ENCODE measurements at regions not wholly inside any gene's neighbourhood (a gene's known extent, or its start where the extent isn't known, plus 50 kb on each side); places are given as distances from the start of the nearest gene placed in this dataset.

DNA sequence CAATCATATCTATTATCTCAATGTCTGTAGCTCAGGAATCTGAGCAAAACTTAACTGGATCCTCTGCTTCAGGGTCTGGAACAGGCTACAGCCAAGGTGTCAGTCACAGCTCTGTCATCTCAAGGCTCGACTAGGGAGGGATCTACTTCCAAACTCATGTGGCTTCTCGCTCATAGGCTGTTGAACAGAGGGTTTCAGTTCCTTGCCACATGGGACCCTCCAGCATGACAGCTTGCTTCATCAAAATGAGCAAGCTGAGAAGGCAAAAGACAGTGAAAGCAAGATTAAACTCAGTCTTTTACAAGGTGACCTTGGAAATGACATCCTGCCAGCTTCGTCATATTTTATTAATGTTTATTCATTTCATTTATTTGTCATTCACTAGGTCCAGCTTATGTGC is 111.7 kb downstream of the GADD45G start:
- TF ChIP-seq, protein P1, sequence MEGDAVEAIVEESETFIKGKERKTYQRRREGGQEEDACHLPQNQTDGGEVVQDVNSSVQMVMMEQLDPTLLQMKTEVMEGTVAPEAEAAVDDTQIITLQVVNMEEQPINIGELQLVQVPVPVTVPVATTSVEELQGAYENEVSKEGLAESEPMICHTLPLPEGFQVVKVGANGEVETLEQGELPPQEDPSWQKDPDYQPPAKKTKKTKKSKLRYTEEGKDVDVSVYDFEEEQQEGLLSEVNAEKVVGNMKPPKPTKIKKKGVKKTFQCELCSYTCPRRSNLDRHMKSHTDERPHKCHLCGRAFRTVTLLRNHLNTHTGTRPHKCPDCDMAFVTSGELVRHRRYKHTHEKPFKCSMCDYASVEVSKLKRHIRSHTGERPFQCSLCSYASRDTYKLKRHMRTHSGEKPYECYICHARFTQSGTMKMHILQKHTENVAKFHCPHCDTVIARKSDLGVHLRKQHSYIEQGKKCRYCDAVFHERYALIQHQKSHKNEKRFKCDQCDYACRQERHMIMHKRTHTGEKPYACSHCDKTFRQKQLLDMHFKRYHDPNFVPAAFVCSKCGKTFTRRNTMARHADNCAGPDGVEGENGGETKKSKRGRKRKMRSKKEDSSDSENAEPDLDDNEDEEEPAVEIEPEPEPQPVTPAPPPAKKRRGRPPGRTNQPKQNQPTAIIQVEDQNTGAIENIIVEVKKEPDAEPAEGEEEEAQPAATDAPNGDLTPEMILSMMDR (IDR thresholded peaks at IDR 0.05) = no peak
- Mint-ChIP-seq H3K27me3 (no peaks in the 10 kb centered on the region), H3K36me3 (ENCODE audit: low read depth) (no peaks in the 10 kb centered on the region), H3K4me3 (no peak overlapping the region), H3K27ac (no peak overlapping the region), H3K9me3 (no peaks in the 10 kb centered on the region), H3K4me1 (ENCODE audit: low read depth) (peaks cover 20% of the 10 kb centered on the region)
- ATAC-seq (ENCODE audit: poor library complexity) = no peak
- ChIA-PET CTCF (no interaction called here), POLR2A (no interaction called here)
- no peaks in the 10 kb centered on the region for H3K36me3 ChIP-seq (ENCODE audit: insufficient read depth, low read length)
- intact Hi-C loops (cut with DNase I, micrococcal nuclease) = no loop called here
- H3K4me1 ChIP-seq (ENCODE audit: insufficient read depth, low read length) = peaks cover 10% of the 10 kb centered on the region
- DNase-seq = no peak
- H3K27ac ChIP-seq (ENCODE audit: low read depth in 1 of 2, low read length in 2 of 2) = no peak overlapping the region
- no peaks in the 10 kb centered on the region for H3K27me3 ChIP-seq (ENCODE audit: control insufficient read depth in 1 of 2, insufficient read depth in 2 of 2, low read length in 2 of 2)
- H3K9me3 ChIP-seq (ENCODE audit: control insufficient read depth in 1 of 2, insufficient read depth in 1 of 2, low read length in 2 of 2) = peaks cover 0 to 19% of the 10 kb centered on the region in 2 experiments
- no peak overlapping the region for H3K4me3 ChIP-seq (ENCODE audit: low read length)

DNA sequence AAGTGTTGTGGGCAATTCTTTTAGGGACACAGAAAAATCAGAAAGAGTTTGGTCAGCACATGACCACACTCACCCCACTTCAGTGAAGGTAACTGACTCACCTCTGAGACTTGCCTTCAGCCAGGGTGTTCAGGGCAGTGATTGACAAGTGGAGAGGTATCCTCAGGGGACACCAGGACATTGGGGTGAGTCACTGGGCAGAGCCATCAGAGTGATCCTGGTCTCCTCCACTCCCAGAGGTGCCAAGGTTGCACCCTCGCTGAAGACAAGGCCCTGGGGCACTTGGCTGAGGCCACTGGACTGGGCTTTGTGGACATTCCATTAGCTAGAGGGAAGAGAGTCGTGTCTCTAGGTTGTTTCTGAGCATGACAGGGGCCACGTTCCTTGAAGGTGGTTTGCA is 113.4 kb downstream of the GADD45G start:
- TF ChIP-seq, protein P1 (IDR thresholded peaks at IDR 0.05) = no peak
- CTCF ChIA-PET = interaction anchor here (1.1 kb wide), 1 partner anchor 8 kb away, joined by 3 read pairs; no protein-coding TSS in a partner anchor
- Histone ChIP-seq H3K9me3 (ENCODE audit: control insufficient read depth in 1 of 2, insufficient read depth in 1 of 2, low read length in 2 of 2) (peaks cover 0 to 19% of the 10 kb centered on the region in 2 experiments), H3K27ac (ENCODE audit: low read depth in 1 of 2, low read length in 2 of 2) (no peak overlapping the region), H3K36me3 (ENCODE audit: insufficient read depth, low read length) (no peaks in the 10 kb centered on the region), H3K27me3 (ENCODE audit: control insufficient read depth in 1 of 2, insufficient read depth in 2 of 2, low read length in 2 of 2) (no peaks in the 10 kb centered on the region), H3K4me3 (ENCODE audit: low read length) (no peak overlapping the region), H3K4me1 (ENCODE audit: insufficient read depth, low read length) (peaks cover 10% of the 10 kb centered on the region)
- intact Hi-C loops (cut with DNase I, micrococcal nuclease) = no loop called here
- DNase-seq (no peak), ATAC-seq (ENCODE audit: poor library complexity) (no peak)
- H3K9me3 Mint-ChIP-seq = no peaks in the 10 kb centered on the region
- H3K4me1 Mint-ChIP-seq (ENCODE audit: low read depth) = peaks cover 27% of the 10 kb centered on the region
- no peaks in the 10 kb centered on the region for H3K27me3 Mint-ChIP-seq
- H3K4me3 Mint-ChIP-seq = no peak overlapping the region
- H3K27ac Mint-ChIP-seq = no peak overlapping the region
- no peaks in the 10 kb centered on the region for H3K36me3 Mint-ChIP-seq (ENCODE audit: low read depth)
- POLR2A ChIA-PET = no interaction called here

DNA sequence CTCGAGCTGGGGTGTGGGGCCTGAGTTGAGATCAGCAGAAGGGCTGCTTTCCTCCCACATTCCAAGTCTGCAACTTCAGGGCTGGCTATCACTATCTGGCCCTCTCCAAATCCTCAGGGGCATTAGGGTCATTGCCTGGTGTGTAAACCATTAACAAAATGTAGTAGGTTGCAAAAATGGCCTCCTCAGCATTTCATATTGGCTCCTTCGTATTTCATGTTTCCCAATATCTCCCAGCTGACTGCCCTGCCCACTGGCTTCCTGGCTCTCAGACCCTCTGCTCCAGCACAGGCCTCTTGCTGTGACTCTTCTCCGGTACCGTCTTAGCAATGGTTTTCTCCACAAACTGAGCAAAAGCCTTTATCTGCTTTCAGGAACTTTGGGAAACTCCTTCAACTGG is 113.8 kb downstream of the GADD45G start:
- no peaks in the 10 kb centered on the region for H3K27me3 ChIP-seq (ENCODE audit: control insufficient read depth in 1 of 2, insufficient read depth in 2 of 2, low read length in 2 of 2)
- TF ChIP-seq, protein P1 (IDR thresholded peaks at IDR 0.05) = no peak
- H3K4me3 ChIP-seq (ENCODE audit: low read length) = no peak overlapping the region
- H3K4me3 Mint-ChIP-seq = no peak overlapping the region
- no peaks in the 10 kb centered on the region for H3K36me3 ChIP-seq (ENCODE audit: insufficient read depth, low read length)
- no peak overlapping the region for H3K27ac ChIP-seq (ENCODE audit: low read depth in 1 of 2, low read length in 2 of 2)
- H3K9me3 ChIP-seq (ENCODE audit: control insufficient read depth in 1 of 2, insufficient read depth in 1 of 2, low read length in 2 of 2) = peaks cover 0 to 19% of the 10 kb centered on the region in 2 experiments
- H3K9me3 Mint-ChIP-seq = no peaks in the 10 kb centered on the region
- H3K4me1 Mint-ChIP-seq (ENCODE audit: low read depth) = peaks cover 27% of the 10 kb centered on the region
- ATAC-seq (ENCODE audit: poor library complexity) (no peak), DNase-seq (no peak)
- no peak overlapping the region for H3K27ac Mint-ChIP-seq
- peaks cover 10% of the 10 kb centered on the region for H3K4me1 ChIP-seq (ENCODE audit: insufficient read depth, low read length)
- H3K36me3 Mint-ChIP-seq (ENCODE audit: low read depth) = no peaks in the 10 kb centered on the region
- intact Hi-C loops (cut with DNase I, micrococcal nuclease) = no loop called here
- ChIA-PET CTCF (no interaction called here), POLR2A (no interaction called here)
- H3K27me3 Mint-ChIP-seq = no peaks in the 10 kb centered on the region

All from CD4-positive, alpha-beta T cell (primary cell).